Esophagus muscularis mucosa (tissue), 4 donors: ENCODE measurements at regions not wholly inside any gene's neighbourhood (a gene's known extent, or its start where the extent isn't known, plus 50 kb on each side); places are given as distances from the start of the nearest gene placed in this dataset.
"Not testable (repeated sequence)": the region's sequence is repeated elsewhere in the genome, so short reads cannot be mapped to it uniquely, and the experiment has no call there.

Experiments
- DNase-seq: peaks from one replicate; pipeline ENCODE4 v3.0.0-alpha.2; 2017; ENCODE audit errors: extremely low spot score
- H3K27ac ChIP-seq, 4 donors: fragments of 200-600 bp; sonication (generic); replicated peaks in 1 of 4; 1 replicate in 3 of 4; 2 replicates in 1 of 4; pipeline ENCODE4 v1.5.1; 2016 to 2019; ENCODE audit warnings: mild to moderate bottlenecking in 1 of 4
- H3K27me3 ChIP-seq, 4 donors: fragments of 200-600 bp; sonication (generic); one replicate each; pipeline versions ENCODE4 v1.5.1 to v1.6.0; 2016 to 2019
- H3K36me3 ChIP-seq, 4 donors: fragments of 200-600 bp; sonication (generic); one replicate each; pipeline ENCODE4 v1.5.1; 2016 to 2019
- H3K4me1 ChIP-seq, 4 donors: fragments of 200-600 bp; sonication (generic); one replicate each; pipeline ENCODE4 v1.5.1; 2016 to 2019
- H3K4me3 ChIP-seq, 4 donors: fragments of 200-600 bp; sonication (generic); 1 replicate in 2 of 4; 2 replicates in 2 of 4; pipeline ENCODE4 v1.5.1; 2016 to 2019; ENCODE audit warnings: mild to moderate bottlenecking in 4 of 4, moderate library complexity in 1 of 4
- H3K9me3 ChIP-seq, 4 donors: fragments of 200-600 bp; sonication (generic); 1 replicate in 3 of 4; 2 replicates in 1 of 4; pipeline ENCODE4 v1.5.1; 2016 to 2019
- CTCF ChIP-seq, 3 experiments: fragments of 200-600 bp in 2 of 3; fragments of 450-650 bp in 1 of 3; sonication (generic) in 2 of 3; IDR thresholded peaks; one replicate each; pipeline ENCODE4 v1.5.1; 2017 to 2019; ENCODE audit warnings: antibody characterized with exemption in 3 of 3, mild to moderate bottlenecking in 2 of 3, moderate library complexity in 1 of 3
- EP300 ChIP-seq: sonication (generic); formaldehyde crosslinking; IDR thresholded peaks from one replicate; pipeline ENCODE4 v1.6.1; 2017; ENCODE audit warnings: antibody characterized with exemption
- POLR2A ChIP-seq: fragments of 450-650 bp; IDR thresholded peaks from one replicate; pipeline ENCODE4 v1.6.1; 2017; ENCODE audit warnings: antibody characterized with exemption, moderate library complexity, mild to moderate bottlenecking, low read depth
- POLR2AphosphoS5 ChIP-seq, 2 donors: sonication (generic); formaldehyde crosslinking; IDR thresholded peaks; one replicate each; pipeline ENCODE4 v1.6.1; 2017; ENCODE audit warnings: antibody characterized with exemption in 2 of 2
- WGBS: methylation state at CpG from one replicate; pipeline ENCODE4 v1.1.5; 2018; 5-methylcytosine and 5-hydroxymethylcytosine counted together
- intact Hi-C: fragments of 100-400 bp; cut with DNase I; formaldehyde crosslinking; loops from one replicate; pipeline ENCODE4 v1.15.1; 2023

GRCh38 chr5:19241690-19242089 lies 746.3 kb downstream of the CDH18 start:
- Histone ChIP-seq H3K9me3 (no peaks in the 10 kb centered on the region), H3K4me3 (no peak overlapping the region), H3K4me1 (peaks cover 0 to 5% (median 0%) of the 10 kb centered on the region in 4 donors), H3K36me3 (no peaks in the 10 kb centered on the region), H3K27me3 (no peaks in the 10 kb centered on the region), H3K27ac (no peak overlapping the region)
- TF ChIP-seq CTCF (IDR thresholded peaks at IDR 0.05) = no peak
- TF ChIP-seq EP300 = no peak
- TF ChIP-seq POLR2AphosphoS5 (IDR thresholded peaks at IDR 0.05) = no peak
- no peak for TF ChIP-seq POLR2A
- no peak for DNase-seq
- intact Hi-C loops = no loop called here
- 86% methylated on average over 1 of the region's 1 CpG for WGBS

- H3K27ac ChIP-seq, intact Hi-C loops, H3K36me3 ChIP-seq, H3K4me3 ChIP-seq, H3K4me1 ChIP-seq, H3K27me3 ChIP-seq, H3K9me3 ChIP-seq, DNase-seq: not testable (repeated sequence)
- WGBS = 79% methylated on average over 1 of the region's 1 CpG
These were observed 741.8 kb downstream of the CDH18 start for GRCh38 chr5:19246191-19246590.

- H3K27ac ChIP-seq = no peak overlapping the region
- intact Hi-C loops = no loop called here
- WGBS = 89% methylated on average over 3 of the region's 3 CpGs
These were observed 740.7 kb downstream of the CDH18 start for GRCh38 chr5:19247302-19247701.

GRCh38 chr5:19256036-19256435 lies 732.0 kb downstream of the CDH18 start:
- intact Hi-C loops = no loop called here
- 33% methylated on average over 1 of the region's 1 CpG for WGBS
- no peaks in the 10 kb centered on the region for H3K36me3 ChIP-seq

More at GRCh38 chr5:19247302-19247701, 740.7 kb downstream of the CDH18 start:
- no peak overlapping the region for H3K4me3 ChIP-seq
- H3K27me3 ChIP-seq = no peaks in the 10 kb centered on the region
- no peaks in the 10 kb centered on the region for H3K36me3 ChIP-seq
- DNase-seq = no peak
- TF ChIP-seq EP300 = no peak
- TF ChIP-seq POLR2A = no peak
- no peak for TF ChIP-seq CTCF (IDR thresholded peaks at IDR 0.05)
- no peak for TF ChIP-seq POLR2AphosphoS5 (IDR thresholded peaks at IDR 0.05)
- no peaks in the 10 kb centered on the region for H3K9me3 ChIP-seq
- no peaks in the 10 kb centered on the region for H3K4me1 ChIP-seq

GRCh38 chr5:19258686-19259085 lies 729.3 kb downstream of the CDH18 start:
- no peaks in the 10 kb centered on the region for H3K36me3 ChIP-seq

More at GRCh38 chr5:19256036-19256435, 732.0 kb downstream of the CDH18 start:
- Histone ChIP-seq H3K4me3 (no peak overlapping the region), H3K9me3 (no peaks in the 10 kb centered on the region), H3K4me1 (peaks cover 0 to 8% (median 0%) of the 10 kb centered on the region in 4 donors), H3K27ac (no peak overlapping the region), H3K27me3 (no peaks in the 10 kb centered on the region)
- TF ChIP-seq POLR2A (no peak), CTCF (IDR thresholded peaks at IDR 0.05) (no peak), POLR2AphosphoS5 (IDR thresholded peaks at IDR 0.05) (no peak), EP300 (no peak)
- DNase-seq = no peak

More at GRCh38 chr5:19258686-19259085, 729.3 kb downstream of the CDH18 start:
- no peak for TF ChIP-seq POLR2AphosphoS5 (IDR thresholded peaks at IDR 0.05)
- TF ChIP-seq CTCF (IDR thresholded peaks at IDR 0.05) = no peak
- TF ChIP-seq EP300 = no peak
- TF ChIP-seq POLR2A = no peak
- H3K9me3 ChIP-seq = no peaks in the 10 kb centered on the region
- H3K27ac ChIP-seq = no peak overlapping the region
- no peak for DNase-seq
- intact Hi-C loops = no loop called here
- H3K4me1 ChIP-seq = peaks cover 0 to 8% (median 0%) of the 10 kb centered on the region in 4 donors
- H3K27me3 ChIP-seq = no peaks in the 10 kb centered on the region
- H3K4me3 ChIP-seq = no peak overlapping the region
